ENCODE measurements at regions not wholly inside any gene's neighbourhood (a gene's known extent, or its start where the extent isn't known, plus 50 kb on each side); places are given as distances from the start of the nearest gene placed in this dataset.

DNA sequence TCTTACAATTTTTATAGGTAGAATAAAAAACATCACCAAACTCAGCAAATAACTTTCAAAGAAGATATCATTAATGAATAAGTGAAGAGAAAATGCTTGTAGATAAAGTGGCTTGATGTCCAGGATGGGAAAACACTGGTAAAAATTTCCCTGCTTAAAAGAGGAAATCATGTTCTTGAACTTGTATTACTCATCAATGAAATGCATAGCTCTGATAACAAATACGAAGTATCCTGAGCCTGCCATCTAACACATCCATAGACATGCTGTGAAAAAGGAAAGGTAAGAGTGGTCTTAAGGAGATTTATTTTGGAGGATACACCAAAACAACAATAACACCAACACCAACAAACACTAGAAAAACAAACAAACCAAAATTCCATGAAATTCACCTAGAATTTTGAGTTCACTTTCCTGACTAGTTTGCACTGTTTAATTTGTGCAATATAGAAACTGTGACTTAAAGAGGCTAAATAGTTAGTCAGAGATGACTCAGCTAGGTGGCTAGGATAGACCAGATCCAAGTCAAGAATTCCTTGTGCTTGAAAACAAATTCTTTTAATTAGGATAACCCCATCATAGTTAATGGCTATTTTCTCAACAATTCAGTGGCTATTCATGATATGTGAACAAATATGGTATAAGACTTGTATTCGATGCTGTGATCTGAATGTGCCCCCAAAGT, 179.8 kb upstream of the KCNK2 start:
- Mint-ChIP-seq H3K27ac (no peak overlapping the region), H3K9me3 (peaks cover 1% of the 10 kb centered on the region), H3K4me1 (peaks cover 14% of the 10 kb centered on the region), H3K27me3 (ENCODE audit: insufficient read depth) (no peaks in the 10 kb centered on the region), H3K36me3 (ENCODE audit: low read depth) (no peaks in the 10 kb centered on the region), H3K4me3 (no peak overlapping the region)
- Histone ChIP-seq H3K27me3 (ENCODE audit: control insufficient read depth, insufficient read depth, low read length, poor library complexity, severe bottlenecking) (no peaks in the 10 kb centered on the region), H3K4me1 (ENCODE audit: control insufficient read depth, insufficient read depth, low read length) (peaks cover 6% of the 10 kb centered on the region), H3K4me3 (ENCODE audit: low read length) (no peak overlapping the region), H3K9me3 (ENCODE audit: control insufficient read depth, low read length) (no peaks in the 10 kb centered on the region), H3K36me3 (ENCODE audit: control insufficient read depth, insufficient read depth, low read length) (no peaks in the 10 kb centered on the region), H3K9ac (ENCODE audit: extremely low read depth, low read length, poor library complexity, severe bottlenecking) (no peak overlapping the region), H3K27ac (ENCODE audit: low read depth, low read length) (no peak overlapping the region)
- DNase-seq, result no peak
- TF ChIP-seq, protein P1, sequence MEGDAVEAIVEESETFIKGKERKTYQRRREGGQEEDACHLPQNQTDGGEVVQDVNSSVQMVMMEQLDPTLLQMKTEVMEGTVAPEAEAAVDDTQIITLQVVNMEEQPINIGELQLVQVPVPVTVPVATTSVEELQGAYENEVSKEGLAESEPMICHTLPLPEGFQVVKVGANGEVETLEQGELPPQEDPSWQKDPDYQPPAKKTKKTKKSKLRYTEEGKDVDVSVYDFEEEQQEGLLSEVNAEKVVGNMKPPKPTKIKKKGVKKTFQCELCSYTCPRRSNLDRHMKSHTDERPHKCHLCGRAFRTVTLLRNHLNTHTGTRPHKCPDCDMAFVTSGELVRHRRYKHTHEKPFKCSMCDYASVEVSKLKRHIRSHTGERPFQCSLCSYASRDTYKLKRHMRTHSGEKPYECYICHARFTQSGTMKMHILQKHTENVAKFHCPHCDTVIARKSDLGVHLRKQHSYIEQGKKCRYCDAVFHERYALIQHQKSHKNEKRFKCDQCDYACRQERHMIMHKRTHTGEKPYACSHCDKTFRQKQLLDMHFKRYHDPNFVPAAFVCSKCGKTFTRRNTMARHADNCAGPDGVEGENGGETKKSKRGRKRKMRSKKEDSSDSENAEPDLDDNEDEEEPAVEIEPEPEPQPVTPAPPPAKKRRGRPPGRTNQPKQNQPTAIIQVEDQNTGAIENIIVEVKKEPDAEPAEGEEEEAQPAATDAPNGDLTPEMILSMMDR (conservative IDR thresholded peaks at IDR 0.05), result no peak
- 87 to 100% methylated on average over 1 to 2 of the region's 2 CpGs for WGBS, 2 experiments (ENCODE audit: insufficient coverage in 1 of 2, insufficient read length in 1 of 2)

DNA sequence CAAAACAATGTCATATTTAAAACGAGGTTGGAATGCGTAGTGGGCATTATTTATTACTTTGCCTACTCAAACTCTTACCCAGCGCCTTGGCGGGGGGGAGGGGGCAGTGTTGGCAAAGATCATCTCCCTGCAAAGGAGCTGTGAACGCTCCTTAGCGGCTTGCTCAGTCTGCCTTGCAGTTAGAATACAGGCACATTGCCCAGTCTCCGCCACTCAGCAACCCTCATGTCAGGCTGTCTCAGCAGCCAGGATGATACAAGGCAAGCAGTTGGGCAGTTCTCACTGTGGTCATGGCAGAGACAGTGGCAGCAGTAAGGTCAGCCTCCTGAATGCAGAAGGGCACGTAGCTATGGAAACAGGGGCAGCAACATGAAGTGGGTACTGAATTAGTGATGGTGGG, 170.4 kb upstream of the KCNK2 start:
- Histone ChIP-seq H3K9me3 (ENCODE audit: control insufficient read depth, low read length) (no peaks in the 10 kb centered on the region), H3K4me1 (ENCODE audit: control insufficient read depth, insufficient read depth, low read length) (peaks cover 4% of the 10 kb centered on the region), H3K4me3 (ENCODE audit: low read length) (no peak overlapping the region), H3K9ac (ENCODE audit: extremely low read depth, low read length, poor library complexity, severe bottlenecking) (no peak overlapping the region), H3K27me3 (ENCODE audit: control insufficient read depth, insufficient read depth, low read length, poor library complexity, severe bottlenecking) (no peaks in the 10 kb centered on the region), H3K27ac (ENCODE audit: low read depth, low read length) (no peak overlapping the region), H3K36me3 (ENCODE audit: control insufficient read depth, insufficient read depth, low read length) (no peaks in the 10 kb centered on the region)
- H3K36me3 Mint-ChIP-seq (ENCODE audit: low read depth), result no peaks in the 10 kb centered on the region
- H3K27me3 Mint-ChIP-seq (ENCODE audit: insufficient read depth), result no peaks in the 10 kb centered on the region
- peaks cover 21% of the 10 kb centered on the region for H3K4me1 Mint-ChIP-seq
- TF ChIP-seq, protein P1 (conservative IDR thresholded peaks at IDR 0.05), result no peak
- peak; percentile 58 for DNase-seq
- WGBS, 2 experiments (ENCODE audit: insufficient coverage in 1 of 2, insufficient read length in 1 of 2), result 94 to 100% methylated on average over 2 to 8 of the region's 8 CpGs
- no peaks in the 10 kb centered on the region for H3K9me3 Mint-ChIP-seq
- H3K27ac Mint-ChIP-seq, result no peak overlapping the region
- no peak overlapping the region for H3K4me3 Mint-ChIP-seq

DNA sequence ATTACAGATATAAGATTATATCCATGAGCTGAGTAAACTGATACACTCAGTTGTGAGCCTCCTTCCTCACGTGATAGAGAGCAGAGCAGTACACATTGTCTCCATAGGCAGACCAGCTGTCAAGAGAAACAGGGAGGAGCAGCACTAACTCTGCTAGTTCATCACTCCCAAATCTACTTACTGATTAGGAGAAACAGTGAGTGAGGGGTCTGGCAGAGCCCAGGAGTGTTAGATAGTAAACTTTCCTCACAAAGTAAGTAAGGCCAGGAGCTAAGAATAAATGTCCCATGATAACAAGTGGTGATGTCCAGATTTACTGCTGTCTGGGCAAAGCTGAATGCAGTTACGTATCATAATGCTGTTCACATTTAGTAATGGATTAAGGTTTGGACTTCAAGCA, 168.6 kb upstream of the KCNK2 start:
- no peak overlapping the region for H3K4me3 ChIP-seq (ENCODE audit: low read length)
- no peaks in the 10 kb centered on the region for H3K27me3 Mint-ChIP-seq (ENCODE audit: insufficient read depth)
- DNase-seq, result no peak
- no peaks in the 10 kb centered on the region for H3K27me3 ChIP-seq (ENCODE audit: control insufficient read depth, insufficient read depth, low read length, poor library complexity, severe bottlenecking)
- peaks cover 4% of the 10 kb centered on the region for H3K4me1 ChIP-seq (ENCODE audit: control insufficient read depth, insufficient read depth, low read length)
- WGBS, 2 experiments (ENCODE audit: insufficient coverage in 1 of 2, insufficient read length in 1 of 2), result 84 to 100% methylated on average over 2 of the region's 2 CpGs
- no peaks in the 10 kb centered on the region for H3K36me3 Mint-ChIP-seq (ENCODE audit: low read depth)
- H3K9me3 ChIP-seq (ENCODE audit: control insufficient read depth, low read length), result no peaks in the 10 kb centered on the region
- no peaks in the 10 kb centered on the region for H3K9me3 Mint-ChIP-seq
- H3K4me3 Mint-ChIP-seq, result no peak overlapping the region
- peaks cover 25% of the 10 kb centered on the region for H3K4me1 Mint-ChIP-seq
- H3K36me3 ChIP-seq (ENCODE audit: control insufficient read depth, insufficient read depth, low read length), result no peaks in the 10 kb centered on the region
- H3K9ac ChIP-seq (ENCODE audit: extremely low read depth, low read length, poor library complexity, severe bottlenecking), result no peak overlapping the region
- TF ChIP-seq, protein P1 (conservative IDR thresholded peaks at IDR 0.05), result no peak
- no peak overlapping the region for H3K27ac ChIP-seq (ENCODE audit: low read depth, low read length)
- no peak overlapping the region for H3K27ac Mint-ChIP-seq
